ENCODE measurements at regions not wholly inside any gene's neighbourhood (a gene's known extent, or its start where the extent isn't known, plus 50 kb on each side); places are given as distances from the start of the nearest gene placed in this dataset.
"Not testable (repeated sequence)": the region's sequence is repeated elsewhere in the genome, so short reads cannot be mapped to it uniquely, and the experiment has no call there.

DNA sequence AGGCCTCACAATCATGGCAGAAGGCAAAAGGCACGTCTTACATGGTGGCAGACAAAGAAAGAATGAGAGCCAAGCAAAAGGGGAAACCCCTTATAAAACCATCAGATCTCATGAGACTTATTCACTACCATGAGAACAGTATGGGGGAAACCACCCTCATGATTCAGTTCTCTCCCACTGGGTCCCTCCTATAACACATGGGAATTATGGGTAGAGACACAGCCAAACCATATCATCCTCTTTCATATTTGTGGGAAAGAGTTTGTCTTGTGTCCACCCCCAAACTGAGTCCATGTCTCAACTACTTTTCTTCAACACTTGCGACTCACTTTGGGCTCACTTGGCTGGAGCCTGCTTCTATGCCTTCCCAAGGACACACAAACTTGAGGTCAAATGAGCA lies 162.5 kb downstream of the TTC8 start:
- not testable (repeated sequence) for TF ChIP-seq RAD21 (IDR thresholded peaks at IDR 0.05; ENCODE audit: low read length); CTCF (conservative IDR thresholded peaks at IDR 0.05; ENCODE audit: low read depth, low read length); MXI1 (IDR thresholded peaks at IDR 0.05; ENCODE audit: borderline replicate concordance, low read depth, low read length); CHD1 (IDR thresholded peaks at IDR 0.05; ENCODE audit: low read depth, low read length); POLR2A (IDR thresholded peaks at IDR 0.05; ENCODE audit: low read depth, low read length); USF2 (IDR thresholded peaks at IDR 0.05; ENCODE audit: low read depth, low read length); FOS (IDR thresholded peaks at IDR 0.05; ENCODE audit: low read depth, low read length); BHLHE40 (IDR thresholded peaks at IDR 0.05; ENCODE audit: low read depth, low read length)

Data from IMR-90 (cell line).